Vagina (tissue), 2 donors: ENCODE measurements at regions not wholly inside any gene's neighbourhood (a gene's known extent, or its start where the extent isn't known, plus 50 kb on each side); places are given as distances from the start of the nearest gene placed in this dataset.
"Not testable (repeated sequence)": the region's sequence is repeated elsewhere in the genome, so short reads cannot be mapped to it uniquely, and the experiment has no call there.

Experiments
- DNase-seq, 2 donors: peaks; one replicate each; pipeline ENCODE4 v3.0.0-alpha.2; 2017; ENCODE audit errors: extremely low spot score in 2 of 2
- H3K27ac ChIP-seq: fragments of 200-600 bp; sonication (generic); one replicate; pipeline ENCODE4 v1.5.1; 2019
- H3K27me3 ChIP-seq: fragments of 200-600 bp; sonication (generic); one replicate; pipeline ENCODE4 v1.5.1; 2019
- H3K36me3 ChIP-seq, 2 donors: fragments of 200-600 bp; sonication (generic); one replicate each; pipeline ENCODE4 v1.5.1; 2017 to 2019
- H3K4me1 ChIP-seq: fragments of 200-600 bp; sonication (generic); one replicate; pipeline ENCODE4 v1.5.1; 2019
- H3K4me3 ChIP-seq, 2 donors: fragments of 200-600 bp; sonication (generic); 1 replicate in 1 of 2; 2 replicates in 1 of 2; pipeline ENCODE4 v1.5.1; 2016 to 2019
- H3K9me3 ChIP-seq: fragments of 200-600 bp; sonication (generic); one replicate; pipeline ENCODE4 v1.5.1; 2019
- POLR2A ChIP-seq, 2 donors: fragments of 450-650 bp; IDR thresholded peaks; one replicate each; pipeline ENCODE4 v1.6.1; 2017; ENCODE audit warnings: antibody characterized with exemption in 2 of 2, mild to moderate bottlenecking in 2 of 2, moderate library complexity in 2 of 2
- POLR2AphosphoS5 ChIP-seq, 2 donors: sonication (generic); formaldehyde crosslinking; IDR thresholded peaks; one replicate each; pipeline ENCODE4 v1.9.0; 2017; ENCODE audit warnings: antibody characterized with exemption in 2 of 2, mild to moderate bottlenecking in 2 of 2, low read depth in 1 of 2; ENCODE audit not compliant: insufficient read depth in 1 of 2
- intact Hi-C: fragments of 100-400 bp; cut with DNase I; formaldehyde crosslinking; loops from one replicate; pipeline ENCODE4 v1.15.1; 2023
- TF ChIP-seq, protein P1 (sequence below), 3 experiments: fragments of 450-650 bp in 2 of 3; fragments of 200-600 bp in 1 of 3; sonication (generic) in 1 of 3; IDR thresholded peaks; one replicate each; pipeline ENCODE4 v1.5.1; 2017 to 2019; ENCODE audit warnings: antibody characterized with exemption in 3 of 3, mild to moderate bottlenecking in 2 of 3, moderate library complexity in 2 of 3

DNA sequence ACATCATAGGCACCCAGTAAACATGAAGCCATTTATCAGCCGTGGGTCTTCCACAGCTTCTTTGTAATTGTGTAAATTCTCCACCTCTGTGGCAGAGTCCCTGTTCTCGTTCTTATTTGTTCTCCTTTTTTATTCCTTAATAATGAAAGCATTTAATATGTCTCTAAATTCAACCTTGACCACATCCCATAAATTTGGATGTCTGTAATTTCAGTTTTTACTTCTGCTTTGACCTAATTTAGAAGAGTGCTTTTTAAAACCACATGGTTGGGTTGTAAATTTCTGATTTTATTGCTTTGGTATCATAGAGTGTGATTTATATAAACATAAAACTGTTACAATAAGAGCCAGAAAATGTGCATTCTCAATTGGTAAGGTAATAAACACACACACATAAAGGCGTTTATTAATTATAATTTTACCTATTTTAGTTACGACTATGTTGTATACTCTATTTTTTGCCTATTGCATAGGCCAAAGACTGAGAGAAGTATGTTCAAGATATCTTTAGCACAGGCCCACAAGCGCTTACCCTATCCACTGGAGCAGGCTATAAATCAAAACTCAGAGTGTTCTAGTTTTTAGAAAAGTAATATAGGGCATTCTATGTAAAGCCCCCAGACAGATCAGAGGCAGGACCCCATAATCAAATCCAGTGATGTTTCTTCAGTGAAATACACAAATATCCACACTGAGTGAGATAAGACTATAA, 58.0 kb upstream of the CCND1 start:
- no peak for TF ChIP-seq POLR2AphosphoS5 (IDR thresholded peaks at IDR 0.05; ENCODE audit: insufficient read depth in 1 of 2, low read depth in 1 of 2)
- no peak for TF ChIP-seq POLR2A (IDR thresholded peaks at IDR 0.05)
- TF ChIP-seq, protein P1, sequence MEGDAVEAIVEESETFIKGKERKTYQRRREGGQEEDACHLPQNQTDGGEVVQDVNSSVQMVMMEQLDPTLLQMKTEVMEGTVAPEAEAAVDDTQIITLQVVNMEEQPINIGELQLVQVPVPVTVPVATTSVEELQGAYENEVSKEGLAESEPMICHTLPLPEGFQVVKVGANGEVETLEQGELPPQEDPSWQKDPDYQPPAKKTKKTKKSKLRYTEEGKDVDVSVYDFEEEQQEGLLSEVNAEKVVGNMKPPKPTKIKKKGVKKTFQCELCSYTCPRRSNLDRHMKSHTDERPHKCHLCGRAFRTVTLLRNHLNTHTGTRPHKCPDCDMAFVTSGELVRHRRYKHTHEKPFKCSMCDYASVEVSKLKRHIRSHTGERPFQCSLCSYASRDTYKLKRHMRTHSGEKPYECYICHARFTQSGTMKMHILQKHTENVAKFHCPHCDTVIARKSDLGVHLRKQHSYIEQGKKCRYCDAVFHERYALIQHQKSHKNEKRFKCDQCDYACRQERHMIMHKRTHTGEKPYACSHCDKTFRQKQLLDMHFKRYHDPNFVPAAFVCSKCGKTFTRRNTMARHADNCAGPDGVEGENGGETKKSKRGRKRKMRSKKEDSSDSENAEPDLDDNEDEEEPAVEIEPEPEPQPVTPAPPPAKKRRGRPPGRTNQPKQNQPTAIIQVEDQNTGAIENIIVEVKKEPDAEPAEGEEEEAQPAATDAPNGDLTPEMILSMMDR (IDR thresholded peaks at IDR 0.05) = no peak
- intact Hi-C loops = no loop called here
- Histone ChIP-seq H3K27ac (no peak overlapping the region), H3K4me1 (no peaks in the 10 kb centered on the region), H3K9me3 (no peaks in the 10 kb centered on the region), H3K36me3 (no peaks in the 10 kb centered on the region), H3K27me3 (no peaks in the 10 kb centered on the region), H3K4me3 (no peak overlapping the region)
- DNase-seq = no peak

DNA sequence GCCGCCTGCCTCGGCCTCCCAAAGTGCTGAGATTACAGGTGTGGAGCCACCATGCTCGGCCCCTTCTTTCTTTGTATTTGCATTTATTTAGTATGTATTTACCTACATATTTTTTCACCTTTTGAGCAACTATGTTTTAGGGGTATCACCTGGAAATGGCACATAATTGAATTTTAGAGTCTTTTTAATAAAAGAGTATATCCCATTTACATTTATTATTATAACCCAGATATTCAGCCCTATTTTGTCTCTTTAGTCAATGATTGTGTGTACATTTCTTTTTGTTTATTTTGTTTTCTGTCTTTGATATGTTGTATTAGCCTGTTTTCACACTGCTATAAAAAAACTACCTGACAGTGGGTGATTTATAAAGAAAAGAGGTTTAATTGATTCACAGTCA, 56.8 kb upstream of the CCND1 start:
- intact Hi-C loops = no loop called here
- H3K27me3 ChIP-seq = no peaks in the 10 kb centered on the region

DNA sequence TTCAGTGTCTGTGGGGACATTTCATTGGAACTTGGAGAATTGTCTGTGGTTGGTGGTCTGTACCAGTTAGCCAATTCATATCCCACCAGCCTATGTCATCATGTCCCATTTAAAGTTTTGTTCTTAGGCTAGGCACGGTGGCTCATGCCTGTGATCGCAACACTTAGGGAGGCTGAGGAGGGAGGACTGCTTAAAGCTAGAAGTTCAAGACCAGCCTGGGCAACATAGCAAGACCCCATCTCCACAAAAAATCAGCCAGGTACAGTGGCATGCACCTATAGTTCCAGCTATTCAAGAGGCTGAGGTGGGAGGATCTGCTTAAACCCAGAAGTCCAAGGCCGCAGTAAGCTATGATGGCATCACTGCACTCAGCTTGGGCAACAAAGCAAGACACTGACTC, 55.6 kb upstream of the CCND1 start:
- Histone ChIP-seq H3K27ac (no peak overlapping the region), H3K27me3 (no peaks in the 10 kb centered on the region), H3K4me1 (no peaks in the 10 kb centered on the region), H3K9me3 (no peaks in the 10 kb centered on the region), H3K36me3 (no peaks in the 10 kb centered on the region), H3K4me3 (no peak overlapping the region)
- intact Hi-C loops = no loop called here
- TF ChIP-seq POLR2A (IDR thresholded peaks at IDR 0.05) (no peak), POLR2AphosphoS5 (IDR thresholded peaks at IDR 0.05; ENCODE audit: insufficient read depth in 1 of 2, low read depth in 1 of 2) (no peak)
- TF ChIP-seq, protein P1 (IDR thresholded peaks at IDR 0.05) = no peak
- DNase-seq = no peak

More for the DNA sequence above, 56.8 kb upstream of the CCND1 start:
- H3K4me1 ChIP-seq = no peaks in the 10 kb centered on the region
- no peak overlapping the region for H3K4me3 ChIP-seq
- H3K9me3 ChIP-seq = no peaks in the 10 kb centered on the region
- TF ChIP-seq POLR2A (IDR thresholded peaks at IDR 0.05) = no peak
- TF ChIP-seq, protein P1 (IDR thresholded peaks at IDR 0.05) = no peak
- no peak for TF ChIP-seq POLR2AphosphoS5 (IDR thresholded peaks at IDR 0.05; ENCODE audit: insufficient read depth in 1 of 2, low read depth in 1 of 2)
- H3K27ac ChIP-seq = no peak overlapping the region
- DNase-seq = no peak
- no peaks in the 10 kb centered on the region for H3K36me3 ChIP-seq

DNA sequence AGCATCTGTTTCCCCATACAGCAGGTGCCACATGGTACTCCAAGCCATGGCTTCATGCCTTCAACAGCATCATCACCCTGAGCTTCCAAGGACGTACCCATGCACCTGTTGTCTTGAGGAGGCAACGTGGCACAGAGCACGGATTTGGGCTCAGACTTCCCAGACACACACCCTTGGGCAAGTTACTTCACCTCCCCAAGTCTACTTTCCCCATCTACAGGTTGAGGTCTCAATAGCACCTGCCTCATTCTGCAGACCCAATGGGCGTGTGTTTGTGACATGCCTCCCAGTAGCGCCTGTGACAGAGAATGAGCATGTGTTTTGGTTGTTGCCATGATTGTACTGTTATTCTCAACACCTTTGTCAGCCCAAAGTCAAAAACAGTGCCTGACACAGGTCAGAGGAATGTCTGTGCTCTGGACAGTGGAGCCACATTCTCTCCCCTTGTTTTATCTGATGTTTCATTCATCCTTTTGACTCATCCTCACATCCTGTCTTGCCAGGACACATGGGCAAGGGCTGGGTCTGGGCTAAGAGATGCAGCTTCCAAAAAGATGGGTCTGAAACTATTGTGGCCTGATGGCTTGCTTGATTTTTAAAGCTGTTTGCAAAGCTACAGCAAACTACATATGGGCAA, 53.4 kb upstream of the CCND1 start:
- TF ChIP-seq, protein P1 (IDR thresholded peaks at IDR 0.05) = no peak
- TF ChIP-seq POLR2A (IDR thresholded peaks at IDR 0.05) = no peak
- Histone ChIP-seq H3K27ac (no peak overlapping the region), H3K9me3 (no peaks in the 10 kb centered on the region), H3K36me3 (no peaks in the 10 kb centered on the region), H3K27me3 (no peaks in the 10 kb centered on the region), H3K4me3 (no peak overlapping the region), H3K4me1 (no peaks in the 10 kb centered on the region)
- intact Hi-C loops = no loop called here
- DNase-seq = no peak

DNA sequence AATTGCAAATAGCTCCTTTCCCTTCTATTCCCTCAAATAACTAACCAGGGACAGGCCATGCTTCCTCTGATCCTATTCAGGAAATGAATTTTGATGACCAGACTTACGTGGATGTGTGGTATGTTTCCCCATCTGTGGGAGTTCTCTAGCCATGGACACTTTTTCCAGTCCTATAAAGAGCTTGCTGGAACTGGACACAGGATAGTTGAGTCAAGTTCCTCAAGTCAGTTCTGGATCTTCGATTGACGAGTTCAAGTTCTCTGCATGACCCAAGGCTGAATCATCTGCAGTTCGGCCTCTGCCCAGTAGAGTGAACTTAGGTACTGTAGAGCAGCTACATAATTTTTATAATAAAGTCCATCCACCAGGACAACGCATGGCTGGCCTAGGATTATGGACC, 52.7 kb upstream of the CCND1 start:
- Histone ChIP-seq H3K4me1 (no peaks in the 10 kb centered on the region), H3K36me3 (no peaks in the 10 kb centered on the region), H3K4me3 (no peak overlapping the region), H3K27me3 (no peaks in the 10 kb centered on the region), H3K9me3 (no peaks in the 10 kb centered on the region), H3K27ac (no peak overlapping the region)
- no peak for DNase-seq
- TF ChIP-seq, protein P1 (IDR thresholded peaks at IDR 0.05) = no peak
- TF ChIP-seq POLR2AphosphoS5 (IDR thresholded peaks at IDR 0.05; ENCODE audit: insufficient read depth in 1 of 2, low read depth in 1 of 2) = no peak
- TF ChIP-seq POLR2A (IDR thresholded peaks at IDR 0.05) = no peak
- intact Hi-C loops = no loop called here

DNA sequence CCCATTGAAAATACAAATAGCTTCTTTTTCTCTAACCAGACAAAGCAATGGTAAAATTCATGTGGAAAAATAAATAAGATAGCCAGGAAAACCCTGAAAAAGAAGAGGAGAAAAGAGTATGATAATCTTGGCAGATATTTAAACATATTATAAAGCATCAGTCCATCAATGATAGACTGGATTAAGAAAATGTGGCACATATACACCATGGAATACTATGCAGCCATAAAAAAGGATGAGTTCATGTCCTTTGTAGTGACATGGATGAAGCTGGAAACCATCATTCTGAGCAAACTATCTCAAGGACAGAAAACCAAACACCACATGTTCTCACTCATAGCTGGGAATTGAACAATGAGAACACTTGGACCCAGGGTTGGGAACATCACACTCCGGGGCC, 50.9 kb upstream of the CCND1 start:
- DNase-seq, H3K27me3 ChIP-seq, H3K36me3 ChIP-seq, H3K4me1 ChIP-seq, H3K27ac ChIP-seq, H3K4me3 ChIP-seq, H3K9me3 ChIP-seq, intact Hi-C loops: not testable (repeated sequence)
